ENCODE measurements at regions not wholly inside any gene's neighbourhood (a gene's known extent, or its start where the extent isn't known, plus 50 kb on each side); places are given as distances from the start of the nearest gene placed in this dataset.
A peak's percentile ranks its signal among the peaks of the same experiment; 100 is the strongest.
"Not testable (repeated sequence)": the region's sequence is repeated elsewhere in the genome, so short reads cannot be mapped to it uniquely, and the experiment has no call there.

DNA sequence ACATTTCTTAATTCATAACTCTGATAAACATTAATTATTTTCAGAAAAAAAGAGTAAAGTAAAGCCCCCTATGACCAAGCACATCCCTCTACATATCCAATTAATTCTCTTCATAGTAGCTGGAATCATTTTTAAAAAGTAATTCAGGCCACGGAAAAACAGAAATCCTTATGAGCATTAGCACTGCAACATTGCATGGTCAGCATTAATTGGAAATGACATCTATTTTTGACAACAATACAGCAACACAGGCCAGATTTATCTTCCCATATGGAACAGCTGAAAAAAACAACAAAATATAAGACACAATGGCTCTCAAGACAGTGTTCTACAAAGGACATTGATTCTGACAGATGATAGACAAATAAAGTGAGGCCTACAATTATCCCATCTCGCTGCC is 236.6 kb downstream of the TMA16 start:
- Histone ChIP-seq H3K4me1 (ENCODE audit: control insufficient read depth in 2 of 2, insufficient read depth in 2 of 2, low read length in 2 of 2) (no peaks in the 10 kb centered on the region), H3K27ac (ENCODE audit: low read depth in 1 of 2, low read length in 1 of 2) (no peak overlapping the region), H3K36me3 (ENCODE audit: control insufficient read depth in 2 of 2, insufficient read depth in 2 of 2, low read length in 1 of 2) (no peaks in the 10 kb centered on the region), H3K9me3 (ENCODE audit: control insufficient read depth in 2 of 2, insufficient read depth in 1 of 2, low read length in 1 of 2) (peaks cover 0 to 6% of the 10 kb centered on the region in 2 donors), H3K4me3 (ENCODE audit: low read length in 2 of 2) (no peak overlapping the region), H3K27me3 (ENCODE audit: control insufficient read depth in 2 of 2, insufficient read depth in 1 of 2, low read length in 1 of 2) (no peaks in the 10 kb centered on the region)
- 95% methylated on average over 2 of the region's 2 CpGs for WGBS
- DNase-seq (ENCODE audit: low read depth in 6 of 9, low spot score in 9 of 9): no peak

DNA sequence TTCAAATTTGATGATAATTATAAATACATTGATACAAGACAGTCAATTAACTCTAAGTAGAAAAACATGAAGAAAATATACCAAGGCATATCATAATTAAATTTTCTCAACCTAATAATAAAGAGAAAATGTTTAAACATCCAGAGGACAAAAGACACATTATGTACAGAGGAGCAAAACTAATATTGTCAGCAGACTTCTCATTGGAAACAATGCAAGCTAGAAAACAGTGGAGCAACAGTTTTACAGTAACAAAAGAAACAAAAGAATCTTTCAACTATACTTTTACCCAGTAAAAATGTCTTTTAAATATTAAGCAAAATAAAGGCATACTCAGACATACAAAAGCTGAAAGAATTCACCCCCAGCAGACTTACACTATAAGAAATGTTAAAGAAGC is 238.0 kb downstream of the TMA16 start:
- Histone ChIP-seq H3K9me3 (ENCODE audit: control insufficient read depth in 2 of 2, insufficient read depth in 1 of 2, low read length in 1 of 2) (peaks cover 0 to 2% of the 10 kb centered on the region in 2 donors), H3K27me3 (ENCODE audit: control insufficient read depth in 2 of 2, insufficient read depth in 1 of 2, low read length in 1 of 2) (no peaks in the 10 kb centered on the region), H3K36me3 (ENCODE audit: control insufficient read depth in 2 of 2, insufficient read depth in 2 of 2, low read length in 1 of 2) (no peaks in the 10 kb centered on the region), H3K4me1 (ENCODE audit: control insufficient read depth in 2 of 2, insufficient read depth in 2 of 2, low read length in 2 of 2) (no peaks in the 10 kb centered on the region), H3K27ac (ENCODE audit: low read depth in 1 of 2, low read length in 1 of 2) (no peak overlapping the region), H3K4me3 (ENCODE audit: low read length in 2 of 2) (no peak overlapping the region)
- no peak for DNase-seq (ENCODE audit: low read depth in 6 of 9, low spot score in 9 of 9)

DNA sequence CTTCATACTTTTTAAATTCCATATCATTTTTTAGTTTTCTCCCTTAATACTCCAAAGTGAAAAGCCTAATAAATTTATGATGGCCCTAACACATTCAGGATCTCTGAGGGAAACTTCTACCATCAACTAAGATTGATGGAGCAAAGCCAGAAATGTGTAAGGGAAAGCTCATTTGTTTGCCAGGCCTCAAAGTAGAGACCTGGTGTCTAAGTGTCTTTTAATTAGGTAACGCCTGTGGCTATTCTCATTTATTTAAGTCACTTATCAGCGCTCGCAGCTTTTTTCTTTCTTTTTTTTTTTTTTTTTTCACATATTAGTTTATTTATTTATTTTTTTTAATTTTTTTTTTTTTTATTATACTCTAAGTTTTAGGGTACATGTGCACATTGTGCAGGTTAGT is 242.4 kb downstream of the TMA16 start:
- Histone ChIP-seq H3K27ac (ENCODE audit: low read depth in 1 of 2, low read length in 1 of 2) (no peak overlapping the region), H3K9me3 (ENCODE audit: control insufficient read depth in 2 of 2, insufficient read depth in 1 of 2, low read length in 1 of 2) (no peaks in the 10 kb centered on the region), H3K27me3 (ENCODE audit: control insufficient read depth in 2 of 2, insufficient read depth in 1 of 2, low read length in 1 of 2) (no peaks in the 10 kb centered on the region), H3K36me3 (ENCODE audit: control insufficient read depth in 2 of 2, insufficient read depth in 2 of 2, low read length in 1 of 2) (no peaks in the 10 kb centered on the region), H3K4me1 (ENCODE audit: control insufficient read depth in 2 of 2, insufficient read depth in 2 of 2, low read length in 2 of 2) (no peaks in the 10 kb centered on the region), H3K4me3 (ENCODE audit: low read length in 2 of 2) (no peak overlapping the region)
- WGBS: 86% methylated on average over 3 of the region's 3 CpGs
- no peak for DNase-seq (ENCODE audit: low read depth in 6 of 9, low spot score in 9 of 9)

DNA sequence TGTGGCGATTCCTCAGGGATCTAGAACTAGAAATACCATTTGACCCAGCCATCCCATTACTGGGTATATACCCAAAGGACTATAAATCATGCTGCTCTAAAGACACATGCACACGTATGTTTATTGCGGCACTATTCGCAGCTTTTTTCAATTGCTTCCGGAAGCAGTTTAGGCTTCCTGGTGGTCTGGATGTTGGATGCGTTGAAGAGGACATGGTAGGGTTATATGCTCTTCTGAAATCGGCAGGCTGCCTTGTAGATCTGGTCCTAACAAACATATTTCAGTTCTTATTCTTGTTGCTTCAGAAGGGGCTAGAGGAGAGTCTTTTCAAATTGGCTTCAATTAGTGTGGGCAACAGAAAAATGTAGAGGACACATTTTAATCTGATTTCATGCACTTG is 243.4 kb downstream of the TMA16 start:
- DNase-seq (ENCODE audit: low read depth in 6 of 9, low spot score in 9 of 9); H3K9me3 ChIP-seq (ENCODE audit: control insufficient read depth in 2 of 2, insufficient read depth in 1 of 2, low read length in 1 of 2); H3K4me1 ChIP-seq (ENCODE audit: control insufficient read depth in 2 of 2, insufficient read depth in 2 of 2, low read length in 2 of 2); H3K27ac ChIP-seq (ENCODE audit: low read depth in 1 of 2, low read length in 1 of 2); H3K36me3 ChIP-seq (ENCODE audit: control insufficient read depth in 2 of 2, insufficient read depth in 2 of 2, low read length in 1 of 2); H3K4me3 ChIP-seq (ENCODE audit: low read length in 2 of 2); H3K27me3 ChIP-seq (ENCODE audit: control insufficient read depth in 2 of 2, insufficient read depth in 1 of 2, low read length in 1 of 2): not testable (repeated sequence)
- WGBS: 83% methylated on average over 6 of the region's 7 CpGs

DNA sequence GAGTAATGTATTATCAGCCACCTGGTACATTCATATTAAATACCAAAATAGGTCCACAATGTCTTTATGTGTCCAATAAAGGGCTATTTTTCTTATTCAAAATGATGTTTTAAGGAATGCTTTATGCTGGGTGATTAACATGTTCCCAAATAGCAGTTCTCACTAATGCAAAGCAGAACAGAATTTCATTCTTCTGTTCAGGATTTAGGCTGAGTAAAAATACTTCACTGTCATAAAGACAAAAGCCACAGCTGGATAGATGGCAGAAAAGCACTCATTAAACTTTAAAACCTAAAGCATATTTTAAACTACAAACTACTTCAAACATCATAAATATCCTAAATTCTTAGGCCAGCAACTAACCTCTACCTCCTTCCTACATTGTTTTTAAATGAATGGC is 244.0 kb downstream of the TMA16 start:
- Histone ChIP-seq H3K9me3 (ENCODE audit: control insufficient read depth in 2 of 2, insufficient read depth in 1 of 2, low read length in 1 of 2) (no peaks in the 10 kb centered on the region), H3K36me3 (ENCODE audit: control insufficient read depth in 2 of 2, insufficient read depth in 2 of 2, low read length in 1 of 2) (no peaks in the 10 kb centered on the region), H3K27me3 (ENCODE audit: control insufficient read depth in 2 of 2, insufficient read depth in 1 of 2, low read length in 1 of 2) (no peaks in the 10 kb centered on the region), H3K27ac (ENCODE audit: low read depth in 1 of 2, low read length in 1 of 2) (no peak overlapping the region), H3K4me1 (ENCODE audit: control insufficient read depth in 2 of 2, insufficient read depth in 2 of 2, low read length in 2 of 2) (no peaks in the 10 kb centered on the region), H3K4me3 (ENCODE audit: low read length in 2 of 2) (no peak overlapping the region)
- no peak for DNase-seq (ENCODE audit: low read depth in 6 of 9, low spot score in 9 of 9)

DNA sequence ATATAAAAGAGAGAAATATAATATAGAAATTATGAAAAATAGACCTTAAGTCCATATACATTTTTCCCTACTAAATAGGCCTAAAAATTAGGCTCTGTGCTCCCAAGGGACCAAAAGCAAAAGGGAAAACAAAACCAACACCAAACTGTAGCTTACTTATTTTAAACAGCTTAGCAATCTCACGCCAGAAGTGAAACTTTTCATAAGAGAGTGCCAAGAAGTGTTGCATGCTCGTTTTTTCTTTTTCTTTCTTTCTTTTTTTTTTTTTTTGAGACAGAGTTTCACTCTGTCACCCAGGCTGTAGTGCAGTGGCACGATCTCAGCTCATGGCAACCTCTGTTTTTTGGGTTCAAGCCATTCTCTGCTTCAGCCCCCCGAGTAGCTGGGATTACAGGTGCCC is 250.4 kb downstream of the TMA16 start:
- no peak for DNase-seq (ENCODE audit: low read depth in 6 of 9, low spot score in 9 of 9)
- Histone ChIP-seq H3K27ac (ENCODE audit: low read depth in 1 of 2, low read length in 1 of 2) (no peak overlapping the region), H3K9me3 (ENCODE audit: control insufficient read depth in 2 of 2, insufficient read depth in 1 of 2, low read length in 1 of 2) (no peaks in the 10 kb centered on the region), H3K4me1 (ENCODE audit: control insufficient read depth in 2 of 2, insufficient read depth in 2 of 2, low read length in 2 of 2) (no peaks in the 10 kb centered on the region), H3K27me3 (ENCODE audit: control insufficient read depth in 2 of 2, insufficient read depth in 1 of 2, low read length in 1 of 2) (no peaks in the 10 kb centered on the region), H3K36me3 (ENCODE audit: control insufficient read depth in 2 of 2, insufficient read depth in 2 of 2, low read length in 1 of 2) (no peaks in the 10 kb centered on the region), H3K4me3 (ENCODE audit: low read length in 2 of 2) (no peak overlapping the region)
- 77% methylated on average over 4 of the region's 4 CpGs for WGBS

DNA sequence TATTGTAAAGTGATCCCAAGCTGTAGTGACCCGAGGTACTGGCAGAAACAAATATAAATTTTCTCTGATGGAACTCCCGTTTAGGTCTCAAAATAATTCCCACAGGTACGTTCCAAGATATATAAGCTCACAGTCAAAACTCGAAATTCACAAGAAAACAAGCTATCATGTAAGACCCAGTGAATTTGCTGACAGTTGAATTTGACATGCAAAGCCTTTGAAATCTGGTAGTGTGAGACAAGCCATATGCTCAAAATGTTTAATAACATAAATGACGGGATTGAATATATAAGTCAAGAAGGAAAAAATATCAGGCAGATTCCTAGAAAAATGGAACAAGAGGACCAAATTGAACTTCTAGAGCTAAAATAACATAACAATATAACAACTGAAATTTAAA is 252.8 kb downstream of the TMA16 start:
- H3K27me3 ChIP-seq (ENCODE audit: control insufficient read depth in 2 of 2, insufficient read depth in 1 of 2, low read length in 1 of 2): no peaks in the 10 kb centered on the region
- 90% methylated on average over 5 of the region's 5 CpGs for WGBS
- no peak overlapping the region for H3K27ac ChIP-seq (ENCODE audit: low read depth in 1 of 2, low read length in 1 of 2)
- no peak overlapping the region for H3K4me3 ChIP-seq (ENCODE audit: low read length in 2 of 2)
- no peaks in the 10 kb centered on the region for H3K9me3 ChIP-seq (ENCODE audit: control insufficient read depth in 2 of 2, insufficient read depth in 1 of 2, low read length in 1 of 2)
- H3K36me3 ChIP-seq (ENCODE audit: control insufficient read depth in 2 of 2, insufficient read depth in 2 of 2, low read length in 1 of 2): no peaks in the 10 kb centered on the region
- no peak for DNase-seq (ENCODE audit: low read depth in 6 of 9, low spot score in 9 of 9)
- H3K4me1 ChIP-seq (ENCODE audit: control insufficient read depth in 2 of 2, insufficient read depth in 2 of 2, low read length in 2 of 2): no peaks in the 10 kb centered on the region

DNA sequence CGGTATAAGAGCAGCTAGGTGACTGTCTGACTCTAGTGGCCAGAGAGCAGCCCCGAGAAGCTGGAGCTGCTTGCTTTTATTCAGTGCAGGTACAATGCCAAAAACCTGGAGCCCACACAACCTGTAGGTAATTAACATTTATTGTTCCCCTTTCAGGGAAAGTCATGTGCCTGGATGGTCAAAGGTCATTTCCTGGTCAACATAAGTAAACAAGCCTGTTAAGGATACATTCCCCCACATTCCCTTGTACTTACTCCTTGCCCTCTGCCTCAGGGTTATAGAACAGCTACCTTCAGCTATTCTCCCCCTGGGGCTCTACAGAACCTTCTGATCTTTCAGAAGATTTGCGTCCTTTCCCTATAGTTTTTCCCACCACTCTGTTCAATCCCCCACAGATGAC is 253.4 kb downstream of the TMA16 start:
- Histone ChIP-seq H3K4me3 (ENCODE audit: low read length in 2 of 2) (no peak overlapping the region), H3K27me3 (ENCODE audit: control insufficient read depth in 2 of 2, insufficient read depth in 1 of 2, low read length in 1 of 2) (no peaks in the 10 kb centered on the region), H3K27ac (ENCODE audit: low read depth in 1 of 2, low read length in 1 of 2) (no peak overlapping the region), H3K9me3 (ENCODE audit: control insufficient read depth in 2 of 2, insufficient read depth in 1 of 2, low read length in 1 of 2) (no peaks in the 10 kb centered on the region), H3K4me1 (ENCODE audit: control insufficient read depth in 2 of 2, insufficient read depth in 2 of 2, low read length in 2 of 2) (no peaks in the 10 kb centered on the region), H3K36me3 (ENCODE audit: control insufficient read depth in 2 of 2, insufficient read depth in 2 of 2, low read length in 1 of 2) (no peaks in the 10 kb centered on the region)
- no peak for DNase-seq (ENCODE audit: low read depth in 6 of 9, low spot score in 9 of 9)
- WGBS: 93% methylated on average over 3 of the region's 3 CpGs

DNA sequence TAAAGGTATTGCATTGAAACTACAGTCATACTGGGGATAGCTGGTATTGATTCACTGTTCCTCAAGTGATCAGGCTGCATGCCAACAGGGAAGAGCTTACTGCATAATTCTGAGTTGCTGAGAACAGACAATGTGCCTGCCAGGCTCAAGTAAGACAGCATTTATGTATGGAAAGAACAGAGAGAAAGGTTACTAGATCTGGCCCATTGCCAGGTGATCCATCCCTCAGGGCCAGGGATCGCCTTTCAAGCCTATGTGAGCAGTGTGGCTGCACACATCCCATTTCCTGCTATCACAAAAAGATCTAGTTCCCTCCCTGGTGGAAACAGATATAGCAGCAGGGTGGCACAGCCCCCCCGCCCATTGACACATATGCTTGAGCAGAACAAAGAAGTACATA is 254.0 kb downstream of the TMA16 start:
- no peak overlapping the region for H3K4me3 ChIP-seq (ENCODE audit: low read length in 2 of 2)
- no peak overlapping the region for H3K27ac ChIP-seq (ENCODE audit: low read depth in 1 of 2, low read length in 1 of 2)
- no peaks in the 10 kb centered on the region for H3K4me1 ChIP-seq (ENCODE audit: control insufficient read depth in 2 of 2, insufficient read depth in 2 of 2, low read length in 2 of 2)
- DNase-seq (ENCODE audit: low read depth in 6 of 9, low spot score in 9 of 9): no peak
- H3K27me3 ChIP-seq (ENCODE audit: control insufficient read depth in 2 of 2, insufficient read depth in 1 of 2, low read length in 1 of 2): no peaks in the 10 kb centered on the region
- no peaks in the 10 kb centered on the region for H3K36me3 ChIP-seq (ENCODE audit: control insufficient read depth in 2 of 2, insufficient read depth in 2 of 2, low read length in 1 of 2)
- WGBS: 87% methylated on average over 2 of the region's 2 CpGs
- H3K9me3 ChIP-seq (ENCODE audit: control insufficient read depth in 2 of 2, insufficient read depth in 1 of 2, low read length in 1 of 2): no peaks in the 10 kb centered on the region

DNA sequence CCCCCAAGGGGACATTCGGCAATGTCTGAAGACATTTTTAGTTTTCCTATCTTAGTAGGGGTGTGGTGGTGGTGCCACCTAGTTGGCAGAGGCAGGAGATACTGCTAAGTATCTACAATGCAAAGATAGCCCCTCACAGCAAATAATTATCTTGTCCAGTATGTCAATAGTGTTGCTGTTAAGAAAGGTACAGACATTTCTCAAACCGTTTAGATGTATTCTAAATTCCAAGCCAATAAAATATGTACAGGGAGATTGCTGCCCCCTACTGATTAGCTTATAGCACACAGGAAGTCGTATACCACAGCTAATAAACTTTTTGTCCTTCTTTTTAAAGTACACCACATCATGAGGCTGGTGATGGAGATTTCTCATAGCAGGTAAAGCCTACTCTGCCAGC is 260.5 kb downstream of the TMA16 start:
- Histone ChIP-seq H3K36me3 (ENCODE audit: control insufficient read depth in 2 of 2, insufficient read depth in 2 of 2, low read length in 1 of 2) (no peaks in the 10 kb centered on the region), H3K27me3 (ENCODE audit: control insufficient read depth in 2 of 2, insufficient read depth in 1 of 2, low read length in 1 of 2) (no peaks in the 10 kb centered on the region), H3K9me3 (ENCODE audit: control insufficient read depth in 2 of 2, insufficient read depth in 1 of 2, low read length in 1 of 2) (no peaks in the 10 kb centered on the region), H3K27ac (ENCODE audit: low read depth in 1 of 2, low read length in 1 of 2) (no peak overlapping the region), H3K4me3 (ENCODE audit: low read length in 2 of 2) (no peak overlapping the region), H3K4me1 (ENCODE audit: control insufficient read depth in 2 of 2, insufficient read depth in 2 of 2, low read length in 2 of 2) (no peaks in the 10 kb centered on the region)
- peak in 1 of 9 donors; percentile 18 for DNase-seq (ENCODE audit: low read depth in 6 of 9, low spot score in 9 of 9)
- WGBS: 29% methylated on average over 3 of the region's 3 CpGs

All from thymus (tissue), 11 donors.